HG03432 (cell line): ENCODE measurements at regions not wholly inside any gene's neighbourhood (a gene's known extent, or its start where the extent isn't known, plus 50 kb on each side); places are given as distances from the start of the nearest gene placed in this dataset.
"Not testable (repeated sequence)": the region's sequence is repeated elsewhere in the genome, so short reads cannot be mapped to it uniquely, and the experiment has no call there.

Source experiments
- ATAC-seq: cut with Tn5 transposase; IDR thresholded peaks from one replicate; pipeline ENCODE4 v1.9.1; 2021; ENCODE audit warnings: mild to moderate bottlenecking, moderate library complexity; ENCODE audit not compliant: unreplicated experiment

GRCh38 chr10:42533866-42534265, 104.5 kb downstream of the ZNF33B start:
- not testable (repeated sequence) for ATAC-seq

- no peak for ATAC-seq
These were observed 105.4 kb downstream of the ZNF33B start for GRCh38 chr10:42532996-42533395.

- ATAC-seq = no peak
These were observed 115.3 kb downstream of the ZNF33B start for GRCh38 chr10:42523098-42523497.

GRCh38 chr10:42519761-42520460, 118.5 kb downstream of the ZNF33B start:
- ATAC-seq = no peak

GRCh38 chr10:42519079-42519478, 119.3 kb downstream of the ZNF33B start:
- ATAC-seq = no peak

GRCh38 chr10:42513921-42514320, 124.4 kb downstream of the ZNF33B start:
- ATAC-seq = no peak

GRCh38 chr10:42491801-42492200, 146.6 kb downstream of the ZNF33B start:
- no peak for ATAC-seq

- no peak for ATAC-seq
These were observed 147.3 kb downstream of the ZNF33B start for GRCh38 chr10:42491001-42491592.

GRCh38 chr10:42490368-42490767, 148.0 kb downstream of the ZNF33B start:
- no peak for ATAC-seq

- ATAC-seq = no peak
These were observed 150.0 kb downstream of the ZNF33B start for GRCh38 chr10:42488416-42488815.

GRCh38 chr10:42482411-42482810, 156.0 kb downstream of the ZNF33B start:
- ATAC-seq = no peak

- ATAC-seq = no peak
These were observed 159.3 kb downstream of the ZNF33B start for GRCh38 chr10:42479057-42479456.

GRCh38 chr10:42477170-42477569, 161.2 kb downstream of the ZNF33B start:
- ATAC-seq = no peak

GRCh38 chr10:42476101-42476500, 162.3 kb downstream of the ZNF33B start:
- no peak for ATAC-seq

GRCh38 chr10:42475168-42476098, 162.9 kb downstream of the ZNF33B start:
- no peak for ATAC-seq

GRCh38 chr10:42454313-42454712, 184.1 kb downstream of the ZNF33B start:
- ATAC-seq = no peak

- no peak for ATAC-seq
These were observed 207.3 kb downstream of the ZNF33B start for GRCh38 chr10:42431095-42431494.

GRCh38 chr10:42428534-42428933, 209.8 kb downstream of the ZNF33B start:
- ATAC-seq = no peak

GRCh38 chr10:42422911-42423310, 215.5 kb downstream of the ZNF33B start:
- ATAC-seq = no peak

GRCh38 chr10:42421812-42422211, 216.6 kb downstream of the ZNF33B start:
- no peak for ATAC-seq

GRCh38 chr10:42419789-42420188, 218.6 kb downstream of the ZNF33B start:
- no peak for ATAC-seq
